Activated CD4-positive, alpha-beta memory T cell treated with anti-CD3 and anti-CD28 coated beads, Interleukin-2, amount 10 ng/mL, durations not matched to agents 7 days and 5 days (primary cell): ENCODE measurements at regions not wholly inside any gene's neighbourhood (a gene's known extent, or its start where the extent isn't known, plus 50 kb on each side); places are given as distances from the start of the nearest gene placed in this dataset.

ENCODE experiments used
- CTCF ChIA-PET: fragments of 350-600 bp; sonication (Branson Sonifier 250); formaldehyde crosslinking; loops from one replicate; lab custom pipeline; 2021; ENCODE audit warnings: antibody characterized with exemption, inconsistent platforms; lab: Charles Lee
- POLR2A ChIA-PET: fragments of 350-600 bp; sonication (Branson Sonifier 250); formaldehyde crosslinking; loops from one replicate; lab custom pipeline; 2021; ENCODE audit warnings: antibody characterized with exemption; lab: Charles Lee
- DNase-seq: peaks from one replicate; pipeline ENCODE4 v3.0.0-alpha.2; 2020
- H3K27ac Mint-ChIP-seq: one replicate; pipeline ENCODE4 v1.8.0; 2021; ENCODE audit warnings: mild to moderate bottlenecking, mixed read lengths
- H3K27me3 Mint-ChIP-seq: one replicate; pipeline ENCODE4 v1.8.0; 2021; ENCODE audit warnings: mixed read lengths
- H3K36me3 Mint-ChIP-seq: one replicate; pipeline ENCODE4 v1.8.0; 2021; ENCODE audit warnings: low read depth, mixed read lengths
- H3K4me1 Mint-ChIP-seq: one replicate; pipeline ENCODE4 v1.8.0; 2021; ENCODE audit warnings: mixed read lengths
- H3K4me3 Mint-ChIP-seq: one replicate; pipeline ENCODE4 v1.8.0; 2021; ENCODE audit warnings: mild to moderate bottlenecking, mixed read lengths
- H3K9me3 Mint-ChIP-seq: one replicate; pipeline ENCODE4 v1.8.0; 2021; ENCODE audit warnings: mixed read lengths

GRCh38 chr15:39124155-39124552 lies 456.7 kb upstream of the THBS1 start:
- Mint-ChIP-seq H3K27ac (no peak overlapping the region), H3K4me1 (peaks cover 11% of the 10 kb centered on the region), H3K27me3 (peaks cover 21% of the 10 kb centered on the region), H3K9me3 (no peaks in the 10 kb centered on the region), H3K4me3 (no peak overlapping the region), H3K36me3 (no peaks in the 10 kb centered on the region)
- POLR2A ChIA-PET: no interaction called here
- no peak for DNase-seq
- CTCF ChIA-PET: no interaction called here

- no peak overlapping the region for H3K27ac Mint-ChIP-seq
- peaks cover 11% of the 10 kb centered on the region for H3K4me1 Mint-ChIP-seq
- ChIA-PET CTCF (interaction anchor here (0.6 to 1.2 kb wide), 4 partner anchors 20 to 632 kb away, joined by 3 to 7 read pairs (median 4); partner anchors contain the start of gene THBS1), POLR2A (no interaction called here)
- peaks cover 21% of the 10 kb centered on the region for H3K27me3 Mint-ChIP-seq
- H3K4me3 Mint-ChIP-seq: no peak overlapping the region
- H3K36me3 Mint-ChIP-seq: no peaks in the 10 kb centered on the region
- no peak for DNase-seq
- no peaks in the 10 kb centered on the region for H3K9me3 Mint-ChIP-seq
These were observed 456.2 kb upstream of the THBS1 start for GRCh38 chr15:39124553-39125171.

GRCh38 chr15:39125226-39125625 lies 455.7 kb upstream of the THBS1 start:
- no peak overlapping the region for H3K27ac Mint-ChIP-seq
- POLR2A ChIA-PET: no interaction called here

GRCh38 chr15:39125904-39126303 lies 455.0 kb upstream of the THBS1 start:
- no peak overlapping the region for H3K4me3 Mint-ChIP-seq
- peaks cover 13% of the 10 kb centered on the region for H3K27me3 Mint-ChIP-seq
- ChIA-PET CTCF (interaction anchor here (1.2 kb wide), 2 partner anchors 19 to 631 kb away, joined by 3 to 5 read pairs; no protein-coding TSS in a partner anchor), POLR2A (no interaction called here)
- no peak overlapping the region for H3K27ac Mint-ChIP-seq
- DNase-seq: peak; percentile 26
- peaks cover 11% of the 10 kb centered on the region for H3K4me1 Mint-ChIP-seq
- no peaks in the 10 kb centered on the region for H3K9me3 Mint-ChIP-seq
- H3K36me3 Mint-ChIP-seq: no peaks in the 10 kb centered on the region

More at GRCh38 chr15:39125226-39125625, 455.7 kb upstream of the THBS1 start:
- Mint-ChIP-seq H3K36me3 (no peaks in the 10 kb centered on the region), H3K9me3 (no peaks in the 10 kb centered on the region), H3K4me3 (no peak overlapping the region), H3K4me1 (peaks cover 11% of the 10 kb centered on the region), H3K27me3 (peaks cover 18% of the 10 kb centered on the region)
- no peak for DNase-seq
- CTCF ChIA-PET: interaction anchor here (0.6 to 1.2 kb wide), 4 partner anchors 19 to 631 kb away, joined by 3 to 7 read pairs (median 4); partner anchors contain the start of gene THBS1

GRCh38 chr15:39127151-39127790 lies 453.6 kb upstream of the THBS1 start:
- Mint-ChIP-seq H3K4me3 (no peak overlapping the region), H3K4me1 (peaks cover 11% of the 10 kb centered on the region), H3K9me3 (no peaks in the 10 kb centered on the region), H3K27ac (no peak overlapping the region), H3K27me3 (peaks cover 15% of the 10 kb centered on the region), H3K36me3 (no peaks in the 10 kb centered on the region)
- no peak for DNase-seq
- ChIA-PET POLR2A (no interaction called here), CTCF (interaction anchor here (0.6 kb wide), 1 partner anchor 875 kb away, joined by 3 read pairs; no protein-coding TSS in a partner anchor)

GRCh38 chr15:39127925-39128617 lies 452.8 kb upstream of the THBS1 start:
- Mint-ChIP-seq H3K27ac (no peak overlapping the region), H3K9me3 (no peaks in the 10 kb centered on the region), H3K4me3 (no peak overlapping the region), H3K4me1 (peaks cover 11% of the 10 kb centered on the region), H3K27me3 (peaks cover 17% of the 10 kb centered on the region), H3K36me3 (no peaks in the 10 kb centered on the region)
- ChIA-PET POLR2A (no interaction called here), CTCF (no interaction called here)
- no peak for DNase-seq

GRCh38 chr15:39128746-39129145 lies 452.1 kb upstream of the THBS1 start:
- Mint-ChIP-seq H3K9me3 (no peaks in the 10 kb centered on the region), H3K27me3 (peaks cover 14% of the 10 kb centered on the region), H3K36me3 (no peaks in the 10 kb centered on the region), H3K4me1 (peaks cover 11% of the 10 kb centered on the region), H3K27ac (no peak overlapping the region), H3K4me3 (no peak overlapping the region)
- POLR2A ChIA-PET: no interaction called here
- CTCF ChIA-PET: no interaction called here
- no peak for DNase-seq

GRCh38 chr15:39130556-39131379 lies 450.1 kb upstream of the THBS1 start:
- DNase-seq: no peak
- Mint-ChIP-seq H3K4me3 (no peak overlapping the region), H3K4me1 (peaks cover 11% of the 10 kb centered on the region), H3K9me3 (no peaks in the 10 kb centered on the region), H3K27ac (no peak overlapping the region), H3K36me3 (no peaks in the 10 kb centered on the region), H3K27me3 (peaks cover 10% of the 10 kb centered on the region)
- CTCF ChIA-PET: no interaction called here
- POLR2A ChIA-PET: no interaction called here

GRCh38 chr15:39131609-39132008 lies 449.3 kb upstream of the THBS1 start:
- POLR2A ChIA-PET: no interaction called here
- Mint-ChIP-seq H3K36me3 (no peaks in the 10 kb centered on the region), H3K4me3 (no peak overlapping the region), H3K27me3 (peaks cover 8% of the 10 kb centered on the region), H3K9me3 (no peaks in the 10 kb centered on the region), H3K27ac (no peak overlapping the region), H3K4me1 (peaks cover 7% of the 10 kb centered on the region)
- no peak for DNase-seq
- CTCF ChIA-PET: no interaction called here

GRCh38 chr15:39132070-39132469 lies 448.8 kb upstream of the THBS1 start:
- peaks cover 10% of the 10 kb centered on the region for H3K27me3 Mint-ChIP-seq
- DNase-seq: no peak
- peaks cover 7% of the 10 kb centered on the region for H3K4me1 Mint-ChIP-seq
- CTCF ChIA-PET: no interaction called here
- POLR2A ChIA-PET: no interaction called here
- no peak overlapping the region for H3K4me3 Mint-ChIP-seq
- no peaks in the 10 kb centered on the region for H3K36me3 Mint-ChIP-seq
- no peaks in the 10 kb centered on the region for H3K9me3 Mint-ChIP-seq
- H3K27ac Mint-ChIP-seq: no peak overlapping the region

- ChIA-PET POLR2A (no interaction called here), CTCF (no interaction called here)
- Mint-ChIP-seq H3K4me1 (peaks cover 4% of the 10 kb centered on the region), H3K9me3 (no peaks in the 10 kb centered on the region), H3K27me3 (peaks cover 12% of the 10 kb centered on the region), H3K27ac (no peak overlapping the region), H3K4me3 (no peak overlapping the region), H3K36me3 (no peaks in the 10 kb centered on the region)
- DNase-seq: no peak
These were observed 447.8 kb upstream of the THBS1 start for GRCh38 chr15:39132954-39133600.

- H3K4me3 Mint-ChIP-seq: no peak overlapping the region
- no peak for DNase-seq
- ChIA-PET POLR2A (no interaction called here), CTCF (no interaction called here)
- H3K9me3 Mint-ChIP-seq: no peaks in the 10 kb centered on the region
- no peak overlapping the region for H3K27ac Mint-ChIP-seq
- no peaks in the 10 kb centered on the region for H3K4me1 Mint-ChIP-seq
- H3K36me3 Mint-ChIP-seq: no peaks in the 10 kb centered on the region
- H3K27me3 Mint-ChIP-seq: peaks cover 12% of the 10 kb centered on the region
These were observed 446.6 kb upstream of the THBS1 start for GRCh38 chr15:39134282-39134681.
